HG02885 (cell line): ENCODE measurements at regions not wholly inside any gene's neighbourhood (a gene's known extent, or its start where the extent isn't known, plus 50 kb on each side); places are given as distances from the start of the nearest gene placed in this dataset.
A peak's percentile ranks its signal among the peaks of the same experiment; 100 is the strongest.

ENCODE experiments used
- ATAC-seq: cut with Tn5 transposase; IDR thresholded peaks from one replicate; pipeline ENCODE4 v1.9.1; 2021; ENCODE audit warnings: mild to moderate bottlenecking; ENCODE audit not compliant: unreplicated experiment, poor library complexity

GRCh38 chr5:93322974-93323860 is 257.8 kb downstream of the NR2F1-AS1 start:
- no peak for ATAC-seq

GRCh38 chr5:93320920-93321445 is 260.0 kb downstream of the NR2F1-AS1 start:
- ATAC-seq, result no peak

- ATAC-seq, result no peak
Observed at GRCh38 chr5:93313672-93314071, 267.3 kb downstream of the NR2F1-AS1 start.

- no peak for ATAC-seq
Observed at GRCh38 chr5:93311881-93312280, 269.1 kb downstream of the NR2F1-AS1 start.

GRCh38 chr5:93307557-93307956 is 273.5 kb downstream of the NR2F1-AS1 start:
- no peak for ATAC-seq

- no peak for ATAC-seq
Observed at GRCh38 chr5:93305984-93306383, 275.0 kb downstream of the NR2F1-AS1 start.

- ATAC-seq, result no peak
Observed at GRCh38 chr5:93304456-93305250, 276.4 kb downstream of the NR2F1-AS1 start.

- no peak for ATAC-seq
Observed at GRCh38 chr5:93303291-93303691, 277.7 kb downstream of the NR2F1-AS1 start.

- ATAC-seq, result no peak
Observed at GRCh38 chr5:93302711-93303110, 278.3 kb downstream of the NR2F1-AS1 start.

- ATAC-seq, result no peak
Observed at GRCh38 chr5:93300945-93301344, 280.1 kb downstream of the NR2F1-AS1 start.

GRCh38 chr5:93300309-93300923 is 280.6 kb downstream of the NR2F1-AS1 start:
- no peak for ATAC-seq

- no peak for ATAC-seq
Observed at GRCh38 chr5:93299681-93300308, 281.2 kb downstream of the NR2F1-AS1 start.

- no peak for ATAC-seq
Observed at GRCh38 chr5:93297116-93297515, 283.9 kb downstream of the NR2F1-AS1 start.

- peak; percentile 67 for ATAC-seq
Observed at GRCh38 chr5:93296338-93296737, 284.7 kb downstream of the NR2F1-AS1 start.

- no peak for ATAC-seq
Observed at GRCh38 chr5:93294996-93295395, 286.0 kb downstream of the NR2F1-AS1 start.

- no peak for ATAC-seq
Observed at GRCh38 chr5:93294199-93294598, 286.8 kb downstream of the NR2F1-AS1 start.

- no peak for ATAC-seq
Observed at GRCh38 chr5:93289942-93290341, 291.1 kb downstream of the NR2F1-AS1 start.

GRCh38 chr5:93285461-93285860 is 295.6 kb downstream of the NR2F1-AS1 start:
- no peak for ATAC-seq

GRCh38 chr5:93281980-93282772 is 298.8 kb downstream of the NR2F1-AS1 start:
- ATAC-seq, result no peak
